NOMO-1 treated with dmso at 0.1 percent for 144 hours (cell line): ENCODE measurements at regions not wholly inside any gene's neighbourhood (a gene's known extent, or its start where the extent isn't known, plus 50 kb on each side); places are given as distances from the start of the nearest gene placed in this dataset.
"Not testable (repeated sequence)": the region's sequence is repeated elsewhere in the genome, so short reads cannot be mapped to it uniquely, and the experiment has no call there.

Experiments used
- DNase-seq: peaks from one replicate; lab custom pipeline; 2025; ENCODE audit not compliant: unreplicated experiment; lab: John Stamatoyannopoulos, UW

DNA sequence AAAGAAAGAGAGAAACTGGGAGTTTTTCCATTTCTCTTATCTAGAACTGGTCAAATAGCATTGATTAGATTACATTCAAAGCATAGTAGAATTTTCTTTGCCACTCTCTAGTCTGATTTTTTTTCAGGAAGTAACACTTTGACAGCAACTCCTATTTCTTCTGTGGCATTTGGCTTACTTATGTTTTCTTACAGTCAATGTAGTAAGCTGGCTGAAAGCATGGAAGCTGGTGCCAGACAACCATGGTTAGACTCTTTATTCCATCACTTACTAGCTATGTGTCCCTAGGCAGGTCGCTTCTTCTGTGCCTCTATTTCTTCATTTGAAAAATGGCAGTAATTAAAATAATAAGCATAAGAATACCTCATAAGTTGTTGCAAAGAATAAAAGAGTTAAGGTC lies 54.2 kb upstream of the OPRM1 start:
- no peak for DNase-seq

DNA sequence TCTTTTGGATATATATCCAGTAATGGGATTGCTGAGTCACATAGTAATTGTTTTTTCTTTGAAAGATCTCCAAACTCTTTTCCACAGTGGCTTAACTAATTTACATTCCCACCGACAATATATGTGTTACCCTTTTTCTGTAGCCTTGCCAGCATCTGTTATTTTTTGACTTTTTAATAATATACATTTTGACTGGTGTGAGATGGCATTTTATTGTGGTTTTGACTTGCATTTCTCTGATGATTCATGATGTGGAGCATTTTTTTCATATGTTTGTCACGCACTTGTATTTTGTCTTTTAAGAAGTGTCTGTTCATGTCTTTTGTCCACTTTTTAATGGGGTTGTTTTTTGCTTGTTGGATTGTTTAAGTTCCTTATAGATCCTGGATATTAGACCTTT lies 58.9 kb upstream of the OPRM1 start:
- DNase-seq: no peak

DNA sequence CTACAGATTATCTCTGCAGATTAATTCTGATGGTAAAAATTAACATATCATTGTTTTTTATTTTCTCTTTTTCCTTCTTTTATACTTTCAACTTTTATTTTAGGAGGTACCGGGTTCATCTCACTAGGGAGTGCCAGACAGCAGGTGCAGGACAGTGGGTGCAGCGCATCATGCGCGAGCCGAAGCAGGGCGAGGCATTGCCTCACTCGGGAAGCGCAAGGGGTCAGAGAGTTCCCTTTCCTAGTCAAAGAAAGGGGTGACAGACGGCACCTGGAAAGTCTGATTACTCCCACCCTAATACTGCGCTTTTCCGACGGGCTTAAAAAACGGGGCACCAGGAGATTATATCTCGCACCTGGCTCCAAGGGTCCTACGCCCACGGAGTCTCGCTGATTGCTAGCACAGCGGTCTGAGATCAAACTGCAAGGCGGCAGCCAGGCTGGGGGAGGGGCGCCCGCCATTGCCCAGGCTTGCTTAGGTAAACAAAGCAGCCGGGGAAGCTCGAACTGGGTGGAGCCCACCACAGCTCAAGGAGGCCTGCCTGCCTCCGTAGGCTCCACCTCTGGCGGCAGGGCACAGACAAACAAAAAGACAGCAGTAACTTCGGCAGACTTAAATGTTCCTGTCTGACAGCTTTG lies 60.0 kb upstream of the OPRM1 start:
- not testable (repeated sequence) for DNase-seq

DNA sequence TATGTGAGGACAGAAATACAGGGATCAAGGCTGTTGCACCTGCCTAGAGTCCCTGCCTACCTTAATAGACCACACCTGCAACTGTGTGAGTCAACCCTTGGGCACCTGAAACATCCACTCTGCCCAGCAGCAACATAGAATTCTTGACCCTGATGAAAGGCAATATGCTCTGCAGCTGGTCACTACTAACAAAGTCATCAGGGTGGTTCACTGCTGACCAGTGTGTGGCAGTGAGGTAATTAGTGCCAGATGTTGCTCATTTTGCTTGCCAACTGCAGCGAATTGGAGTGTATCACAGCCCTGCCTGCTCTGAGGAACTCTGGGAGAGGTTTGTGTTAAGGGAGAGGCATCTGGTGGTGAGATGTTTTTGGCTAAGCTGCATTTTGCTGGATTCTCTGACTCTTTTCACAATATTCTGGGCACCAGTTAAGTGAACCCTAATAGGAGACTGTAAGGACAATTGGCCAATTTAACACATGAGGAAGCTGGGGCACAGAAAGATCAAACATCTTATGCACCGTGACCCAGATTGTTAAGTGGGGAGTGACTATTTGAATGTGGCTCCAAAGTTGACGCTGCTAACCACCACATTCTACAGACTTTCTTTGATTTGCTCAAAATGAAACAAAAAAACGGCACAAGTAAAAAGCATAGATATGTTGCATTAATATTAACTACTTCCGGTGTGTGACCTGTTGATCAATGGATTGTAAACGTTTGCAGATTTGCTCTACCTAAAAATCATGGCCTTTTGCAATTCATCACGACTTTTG lies 61.9 kb upstream of the OPRM1 start:
- no peak for DNase-seq

DNA sequence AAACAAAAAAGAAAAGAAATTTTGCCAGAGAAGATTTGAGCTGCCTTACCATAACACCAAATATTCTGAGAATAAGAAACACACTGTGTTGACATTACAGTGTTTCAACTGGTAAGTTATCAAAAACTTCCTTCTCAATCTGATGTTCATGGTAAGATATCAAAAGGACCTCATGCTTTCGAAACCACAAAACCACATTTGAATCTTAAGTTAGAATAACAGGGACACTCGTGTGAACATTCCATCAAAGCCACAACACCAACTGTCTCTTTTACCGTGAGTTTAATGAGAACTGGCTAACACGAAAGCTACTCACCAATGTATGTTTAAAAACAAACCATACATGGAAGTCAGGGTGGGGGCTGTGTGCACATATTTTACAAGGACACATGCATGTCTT lies 73.0 kb upstream of the OPRM1 start:
- DNase-seq: no peak

DNA sequence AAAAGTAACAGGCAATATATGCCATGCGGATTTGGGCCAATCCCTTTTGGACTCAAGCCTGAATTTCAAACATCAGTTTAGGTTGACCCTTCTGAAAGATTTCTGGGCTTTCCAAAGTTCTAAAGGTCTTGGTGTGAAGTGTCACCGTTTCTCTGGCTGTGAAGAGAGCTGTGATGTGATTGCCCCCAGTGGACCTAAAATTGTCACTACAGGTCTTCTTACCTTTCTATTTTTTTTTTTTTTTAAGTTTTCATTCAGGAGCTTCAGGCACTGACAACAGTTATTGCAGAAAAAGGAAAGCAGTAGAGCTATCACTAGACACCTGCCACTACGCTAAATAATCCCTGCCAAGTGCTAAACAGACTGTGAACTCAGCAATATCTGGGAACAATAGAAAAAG lies 75.7 kb upstream of the OPRM1 start:
- DNase-seq: no peak

DNA sequence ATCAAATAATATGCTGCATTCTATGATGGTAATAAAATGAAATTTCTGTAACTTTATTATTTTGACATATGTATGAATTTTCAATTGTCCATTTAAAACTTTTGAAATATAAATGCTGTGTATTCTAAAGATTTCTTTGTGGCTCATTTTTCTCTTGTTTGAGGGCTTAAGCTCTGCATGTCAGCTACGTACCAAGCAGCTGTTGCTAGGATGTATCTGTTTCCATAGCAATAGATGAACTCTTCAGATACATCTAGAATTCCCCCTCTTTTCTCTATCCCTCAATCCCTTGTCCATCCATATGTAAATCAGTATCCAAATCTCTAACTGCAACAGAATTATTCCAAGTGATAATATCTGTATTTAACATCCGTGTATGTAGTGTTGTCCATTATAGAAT lies 76.5 kb upstream of the OPRM1 start:
- DNase-seq: no peak

DNA sequence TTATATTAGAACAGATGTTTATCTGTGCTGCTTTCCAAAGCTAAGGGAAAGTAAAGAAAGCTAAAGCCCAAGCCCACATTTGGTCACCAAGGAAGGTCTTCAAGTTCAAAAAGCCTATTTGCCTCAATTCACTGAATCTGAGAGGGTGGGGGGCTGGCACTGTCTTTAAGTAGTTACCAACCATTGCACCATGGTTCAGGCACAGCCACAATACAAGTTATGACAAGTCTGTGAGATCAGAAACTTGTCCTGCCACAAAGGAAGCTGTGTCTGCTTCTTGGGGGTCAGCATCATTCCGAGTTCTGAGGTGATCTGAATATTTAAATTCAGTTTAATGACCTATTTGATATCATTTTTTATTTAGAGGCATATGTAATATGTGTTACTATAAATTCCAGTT lies 78.3 kb upstream of the OPRM1 start:
- no peak for DNase-seq

DNA sequence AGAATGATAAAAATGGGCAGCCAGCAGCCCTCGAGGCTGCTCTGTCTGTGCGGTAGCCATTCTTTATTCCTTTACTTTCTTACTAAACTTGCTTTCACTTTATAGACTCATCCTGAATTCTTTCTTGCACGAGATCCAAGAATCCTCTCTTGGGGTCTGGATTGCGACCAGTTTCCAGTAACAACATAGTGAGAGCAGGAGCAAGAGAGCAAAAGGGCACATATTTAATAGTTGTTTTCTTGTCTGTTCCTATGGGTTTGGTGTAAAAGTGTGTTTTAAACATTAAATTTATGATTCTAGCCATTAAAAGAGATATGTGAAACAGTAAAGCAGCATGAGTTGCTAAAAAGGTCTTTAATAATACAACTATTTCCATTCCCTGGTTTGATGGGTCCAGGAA lies 78.8 kb upstream of the OPRM1 start:
- no peak for DNase-seq

DNA sequence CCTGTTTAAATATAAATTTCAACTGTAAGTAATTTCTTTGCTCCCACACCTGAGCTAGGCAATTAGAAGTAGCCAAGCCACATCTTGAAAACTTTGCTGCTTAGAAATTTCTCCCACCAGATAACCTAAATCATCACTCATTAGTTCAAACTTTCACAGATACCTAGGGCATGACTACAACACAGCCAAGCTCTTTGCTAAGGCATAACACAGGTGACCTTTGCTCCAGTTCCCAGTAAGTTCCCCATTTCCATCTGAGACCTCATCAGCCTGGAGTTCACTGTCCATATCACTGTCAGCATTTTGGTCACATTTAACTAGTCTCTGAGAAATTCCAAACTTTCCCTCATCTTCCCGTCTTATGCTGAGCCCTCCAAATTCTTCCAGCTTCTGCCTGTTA lies 79.8 kb upstream of the OPRM1 start:
- no peak for DNase-seq

DNA sequence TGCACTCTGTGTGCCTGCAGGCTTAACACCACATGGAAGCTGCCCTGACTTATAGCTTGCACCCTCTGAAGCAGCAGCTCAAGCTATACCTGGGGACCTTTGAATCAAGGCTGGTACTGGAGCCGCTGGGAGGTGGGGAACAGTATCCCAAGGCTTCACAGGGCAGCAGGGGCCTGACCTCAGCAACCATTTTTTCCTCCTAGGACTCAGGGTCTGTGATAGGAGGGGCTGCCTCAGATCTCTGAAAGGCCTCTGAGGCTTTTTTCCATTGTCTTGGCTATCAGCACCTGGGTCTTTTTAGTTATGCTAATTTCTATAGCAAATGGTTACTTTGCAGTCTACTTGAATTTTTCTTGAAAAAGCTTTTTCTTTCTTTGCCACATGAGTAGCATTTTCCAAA lies 80.2 kb upstream of the OPRM1 start:
- no peak for DNase-seq

DNA sequence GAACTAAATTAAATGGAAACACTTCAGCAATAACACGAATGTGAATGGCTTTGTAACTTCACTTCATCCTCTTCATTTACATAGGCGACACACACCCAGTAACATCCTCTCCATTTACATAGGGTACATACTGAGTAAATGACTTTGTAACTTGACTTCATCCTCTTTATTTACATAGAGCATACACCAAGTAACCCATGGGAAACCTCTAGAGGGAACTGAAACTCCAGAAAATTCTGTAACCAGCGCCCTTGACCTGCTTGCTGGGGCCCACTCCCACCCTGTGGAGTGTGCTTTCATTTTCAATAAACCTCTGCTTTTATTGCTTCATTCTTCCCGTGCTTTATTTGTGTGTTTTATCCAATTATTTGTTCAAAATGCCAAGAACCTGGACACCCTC lies 81.6 kb upstream of the OPRM1 start:
- peak; percentile 37 for DNase-seq

DNA sequence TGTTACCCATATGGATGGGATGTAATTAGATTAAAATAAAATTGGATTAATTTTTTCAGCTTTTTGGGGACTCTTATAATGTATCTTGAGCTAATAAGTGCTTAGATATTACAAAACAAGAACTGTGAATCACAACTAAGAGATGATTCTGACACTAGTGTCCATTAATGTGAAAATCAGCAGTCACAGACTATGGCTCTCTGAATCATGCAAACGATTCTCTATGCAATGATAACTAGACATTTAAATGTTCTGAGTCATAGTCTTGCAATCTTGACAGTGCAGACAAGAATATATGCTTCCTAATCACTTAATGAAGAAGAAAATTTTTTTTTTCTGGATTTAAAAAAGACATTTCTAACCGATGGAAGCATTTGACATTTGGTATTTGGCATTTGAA lies 82.2 kb upstream of the OPRM1 start:
- no peak for DNase-seq

DNA sequence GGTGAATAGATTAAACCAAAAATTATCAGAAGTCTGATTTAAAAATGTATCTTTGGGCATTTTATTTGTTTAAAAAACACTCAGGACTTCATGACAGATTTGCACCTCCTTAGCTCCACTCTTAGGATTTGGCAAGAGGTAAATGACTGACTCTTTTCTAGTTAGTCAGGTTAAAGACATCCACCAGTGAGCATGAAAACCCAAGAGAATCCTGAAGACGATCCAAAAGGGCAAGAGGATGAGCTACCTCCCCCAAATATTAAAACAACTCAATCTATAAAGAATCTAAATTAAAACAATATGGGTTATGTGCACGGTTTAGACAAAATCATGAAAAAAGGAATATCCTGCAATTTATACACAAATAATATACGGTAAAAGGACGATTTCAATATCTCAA lies 89.4 kb upstream of the OPRM1 start:
- DNase-seq: no peak

DNA sequence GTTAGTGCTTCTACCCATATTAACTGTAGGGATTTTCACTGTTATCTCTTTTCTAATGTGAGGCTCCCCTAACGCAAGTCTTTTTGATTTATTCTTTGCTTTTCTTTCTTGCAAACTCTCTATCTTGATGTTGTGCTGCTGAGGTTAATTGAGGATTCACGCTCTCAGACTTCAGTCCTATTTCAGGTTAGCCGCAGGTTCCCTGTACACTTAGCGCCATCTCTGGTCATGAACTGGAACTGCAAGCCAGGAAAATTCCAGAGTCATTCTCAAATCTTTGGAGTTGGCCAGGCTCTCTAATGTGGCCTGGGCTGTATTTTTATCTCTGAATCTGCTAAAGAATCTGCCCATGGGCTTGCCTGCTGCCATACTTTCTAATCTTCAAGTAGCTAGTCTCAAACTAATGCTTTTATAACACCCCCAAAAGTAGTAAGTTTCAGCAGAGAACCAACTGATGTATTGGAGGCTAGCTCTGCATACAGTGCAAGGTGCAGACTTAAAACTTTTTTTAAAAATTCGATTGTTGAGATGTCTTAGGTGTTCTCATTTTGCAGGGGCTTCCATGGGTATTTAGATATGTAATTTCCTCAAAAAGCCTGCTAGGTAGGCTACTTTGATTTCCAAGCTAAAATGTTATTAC lies 91.1 kb upstream of the OPRM1 start:
- DNase-seq: no peak

DNA sequence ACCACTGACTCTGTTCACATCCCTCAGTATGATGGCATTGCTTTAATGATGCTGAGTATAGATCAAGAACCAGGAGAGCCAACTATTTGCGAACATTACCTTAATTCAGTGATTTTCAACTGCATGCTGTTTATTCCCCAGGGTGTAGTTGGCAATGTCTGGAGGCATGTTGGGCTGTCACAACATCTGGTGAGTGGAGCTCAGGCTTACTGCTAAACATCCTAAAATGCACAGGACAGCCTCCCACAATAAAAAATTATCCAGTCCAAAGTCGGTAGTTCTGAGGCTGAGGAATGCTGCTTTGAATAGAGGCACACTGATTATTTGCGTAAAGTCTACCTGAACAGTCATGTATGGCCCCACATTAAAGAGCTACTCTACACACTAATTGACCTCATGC lies 94.8 kb upstream of the OPRM1 start:
- DNase-seq: no peak

DNA sequence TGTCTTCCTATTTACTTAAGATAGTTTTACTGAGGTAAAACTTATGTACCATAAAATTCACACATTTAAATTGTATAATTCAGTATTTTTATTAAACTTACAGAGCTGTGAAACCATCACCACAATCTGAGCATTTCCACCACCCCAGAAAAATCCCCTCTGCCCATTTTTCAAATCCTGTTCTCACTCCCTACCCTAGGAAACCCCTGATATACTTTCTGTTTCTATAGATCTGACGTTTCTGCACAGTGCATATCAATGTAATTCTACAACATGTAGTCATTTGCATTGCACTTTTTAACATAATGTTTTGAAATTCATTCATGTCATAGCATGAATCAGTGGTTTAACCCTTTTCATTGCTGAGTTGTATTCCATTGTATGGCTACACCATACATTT lies 96.7 kb upstream of the OPRM1 start:
- no peak for DNase-seq

DNA sequence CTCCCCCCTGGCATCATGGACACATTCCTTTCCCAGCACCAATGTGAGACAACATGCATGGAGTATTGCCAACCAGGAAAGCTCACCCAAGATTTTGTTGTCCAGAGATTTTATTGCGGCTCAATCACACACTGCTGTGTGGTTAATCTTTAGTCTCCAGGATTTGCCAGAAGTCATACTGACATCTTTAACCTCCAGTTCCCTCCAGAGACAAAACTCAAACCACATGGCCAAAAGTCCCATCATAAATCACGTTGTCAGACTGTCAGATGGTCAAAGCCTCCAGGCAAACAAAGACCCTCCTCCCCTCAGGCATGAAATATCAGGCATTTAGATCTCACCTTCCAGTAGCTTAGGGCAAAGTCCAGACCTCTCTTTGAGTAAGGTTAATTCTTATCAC lies 97.3 kb upstream of the OPRM1 start:
- no peak for DNase-seq

DNA sequence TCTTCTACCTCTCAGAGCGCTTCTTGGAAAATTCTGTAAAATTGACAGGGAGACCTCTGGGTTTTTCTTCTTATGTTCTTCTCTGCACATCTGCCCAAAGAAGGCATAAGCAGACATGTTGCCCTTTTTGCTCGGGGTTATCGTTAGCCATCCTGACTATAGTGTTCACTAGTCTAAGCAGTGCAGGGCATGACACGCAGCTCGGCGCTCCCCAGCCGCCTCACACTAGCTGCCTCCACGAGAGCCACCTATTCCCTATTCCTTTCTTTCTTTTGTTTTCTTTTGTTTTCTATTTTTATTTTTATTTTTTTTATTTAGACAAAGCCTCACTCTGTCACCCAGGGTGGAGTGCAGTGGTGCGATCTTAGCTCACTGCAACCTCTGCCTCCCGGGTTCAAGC lies 100.2 kb upstream of the OPRM1 start:
- no peak for DNase-seq

DNA sequence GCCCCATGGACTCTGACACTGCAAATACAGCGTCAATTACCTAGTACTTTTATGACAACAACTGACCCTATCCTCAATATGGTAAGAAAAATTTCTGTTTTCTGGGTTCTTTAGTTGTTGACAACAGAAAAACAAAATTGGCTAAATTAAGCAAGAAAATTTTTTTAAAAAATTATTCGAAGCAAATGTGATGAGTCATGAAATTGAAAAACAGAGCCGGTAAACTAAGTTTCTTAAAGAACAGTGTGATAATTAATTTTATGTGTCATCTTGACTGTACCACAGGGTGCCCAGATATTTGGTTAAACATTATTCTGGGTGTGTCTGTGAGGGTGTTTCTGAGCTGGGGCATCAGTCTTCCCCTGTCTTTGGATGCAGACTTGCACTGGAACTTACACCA lies 107.6 kb upstream of the OPRM1 start:
- no peak for DNase-seq

DNA sequence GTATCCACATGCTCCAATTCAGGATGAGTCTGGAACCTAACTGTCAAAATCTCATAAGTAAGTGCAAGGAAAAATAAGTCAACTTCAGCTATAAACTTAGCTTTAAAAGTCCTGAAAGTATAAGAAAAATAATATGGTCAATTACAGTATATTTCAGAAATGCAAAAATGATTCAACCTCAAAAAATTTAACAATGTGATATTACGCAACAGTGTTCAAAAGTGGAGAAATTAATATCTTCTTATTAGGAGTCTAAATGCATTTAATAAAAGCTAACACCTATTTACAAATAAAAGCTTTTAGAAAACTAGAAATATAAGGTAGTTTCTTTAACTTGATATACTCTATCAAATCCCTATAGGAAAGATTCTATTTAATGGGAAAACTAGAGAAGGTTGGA lies 111.2 kb upstream of the OPRM1 start:
- DNase-seq: no peak

DNA sequence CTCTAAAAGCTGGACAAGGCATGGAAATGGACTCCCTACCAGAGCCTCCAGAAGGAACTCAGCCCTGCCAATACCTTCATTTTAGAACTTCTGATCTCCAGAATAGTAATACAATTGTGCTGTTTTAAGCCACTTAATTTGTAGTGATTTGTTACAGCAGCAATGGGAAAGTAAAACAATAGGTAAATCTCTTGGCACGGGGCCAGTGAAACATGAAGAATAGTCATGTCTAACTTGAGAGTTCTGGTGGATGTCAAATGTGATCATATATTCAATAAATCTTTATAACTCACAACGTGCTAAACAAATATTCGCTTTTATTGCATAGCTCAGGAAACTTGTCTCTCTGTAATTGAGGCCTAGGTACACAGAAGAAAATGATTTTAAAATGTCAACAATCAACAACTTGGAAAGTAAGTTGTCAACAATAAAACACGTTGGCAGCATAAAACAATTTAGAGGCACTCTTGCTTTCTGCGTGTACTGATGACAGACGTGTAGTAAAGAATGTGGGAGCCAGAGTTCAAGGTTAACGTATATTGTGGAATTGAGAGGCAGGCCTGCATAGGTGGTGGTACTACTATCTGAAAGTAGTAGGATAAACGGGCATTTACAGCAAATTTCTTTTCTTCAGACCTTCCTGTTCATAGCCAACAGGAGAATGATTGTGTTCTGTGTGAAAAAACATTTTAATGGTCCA lies 140.5 kb upstream of the OPRM1 start:
- no peak for DNase-seq
